ENCODE measurements at regions not wholly inside any gene's neighbourhood (a gene's known extent, or its start where the extent isn't known, plus 50 kb on each side); places are given as distances from the start of the nearest gene placed in this dataset.

- no peak for TF ChIP-seq REST (IDR thresholded peaks at IDR 0.05; ENCODE audit: low read depth)
- no peak for TF ChIP-seq FOSL1 (IDR thresholded peaks at IDR 0.05; ENCODE audit: low read depth)
- TF ChIP-seq JUND (IDR thresholded peaks at IDR 0.05) = no peak
Observed at GRCh38 chr10:23884670-23885069, 324.3 kb upstream of the KIAA1217 start (continued).

- Histone ChIP-seq H3K4me2 (ENCODE audit: low read length) (no peak overlapping the region), H3K36me3 (ENCODE audit: control insufficient read depth in 1 of 2, insufficient read depth in 2 of 2, low read length in 2 of 2) (no peaks in the 10 kb centered on the region), H3K79me2 (ENCODE audit: insufficient read depth, low read length) (no peaks in the 10 kb centered on the region), H3K4me3 (replicated peaks in 1 of 2; ENCODE audit: low read depth in 1 of 2, low read length in 2 of 2) (no peak overlapping the region), H2AFZ (ENCODE audit: low read depth, low read length, poor library complexity, severe bottlenecking) (no peak overlapping the region), H3K27ac (ENCODE audit: low read depth, low read length) (no peak overlapping the region), H3K9me2 (ENCODE audit: insufficient read depth) (no peaks in the 10 kb centered on the region), H4K20me1 (ENCODE audit: insufficient read depth) (no peaks in the 10 kb centered on the region), H3K9me3 (ENCODE audit: control insufficient read depth in 1 of 2, insufficient read depth in 1 of 2, low read depth in 1 of 2, low read length in 2 of 2) (no peaks in the 10 kb centered on the region), H3K27me3 (ENCODE audit: insufficient read depth, low read length) (no peaks in the 10 kb centered on the region), H3K4me1 (ENCODE audit: control insufficient read depth in 1 of 2, insufficient read depth in 2 of 2, low read length in 2 of 2) (no peaks in the 10 kb centered on the region), H3K9ac (ENCODE audit: low read length) (no peak overlapping the region)
- no peak for DNase-seq (ENCODE audit: low read depth, low spot score)
- BruUV-seq (replicated peaks) = no TSS peak
- intact Hi-C loops (cut with micrococcal nuclease) = no loop called here
- ChIA-PET RAD21 (ENCODE audit: low non-redundant PET in 1 of 2, low total read pairs in 2 of 2, uncharacterized antibody in 2 of 2, unreplicated experiment in 2 of 2) (no interaction called here), POLR2A (no interaction called here), CTCF (no interaction called here)
- ATAC-seq = no peak
- TF ChIP-seq MAX (IDR thresholded peaks at IDR 0.05) (no peak), JUND (IDR thresholded peaks at IDR 0.05) (no peak), EGR1 (IDR thresholded peaks at IDR 0.05; ENCODE audit: low read depth) (no peak), ATF3 (IDR thresholded peaks at IDR 0.05) (no peak), POLR2AphosphoS5 (IDR thresholded peaks at IDR 0.05; ENCODE audit: low read depth, low read length) (no peak), CEBPB (IDR thresholded peaks at IDR 0.05; ENCODE audit: low read depth) (no peak), REST (IDR thresholded peaks at IDR 0.05; ENCODE audit: low read depth) (no peak), ZBTB33 (IDR thresholded peaks at IDR 0.05; ENCODE audit: extremely low read depth, insufficient replicate concordance, low read length) (no peak), CTCF (IDR thresholded peaks at IDR 0.05 in 2 of 3, conservative IDR thresholded peaks at IDR 0.05 in 1 of 3; ENCODE audit: borderline replicate concordance in 1 of 3, insufficient read depth in 1 of 3, low read depth in 2 of 3, low read length in 2 of 3) (no peak), EZH2phosphoT487 (IDR thresholded peaks at IDR 0.05; ENCODE audit: borderline replicate concordance) (no peak), SP1 (IDR thresholded peaks at IDR 0.05; ENCODE audit: low read depth) (no peak), YY1 (IDR thresholded peaks at IDR 0.05; ENCODE audit: extremely low read depth, insufficient replicate concordance, low read depth, low read length) (no peak)
Observed at GRCh38 chr10:23885853-23886252, 323.1 kb upstream of the KIAA1217 start.
